GM23338 (cell line): ENCODE measurements at regions not wholly inside any gene's neighbourhood (a gene's known extent, or its start where the extent isn't known, plus 50 kb on each side); places are given as distances from the start of the nearest gene placed in this dataset.

ENCODE experiments used
- ATAC-seq: fragments of 200-7000 bp; cut with Tn5 transposase; 3 replicates; pipeline ENCODE4 v1.9.1; 2020
- DNase-seq: peaks from one replicate; pipeline ENCODE4 v3.0.0-alpha.2; 2015; ENCODE audit warnings: low spot score
- H2AFZ ChIP-seq: fragments of 200-600 bp; sonication (generic); 2 replicates; pipeline ENCODE4 v1.8.0; 2016; ENCODE audit warnings: antibody characterized with exemption, mild to moderate bottlenecking, moderate library complexity
- H3F3A ChIP-seq: fragments of 200-600 bp; sonication (generic); replicated peaks from 2 replicates; pipeline ENCODE4 v1.8.0; 2017; ENCODE audit warnings: antibody characterized with exemption, mixed run types, low read depth
- H3K27ac ChIP-seq: fragments of 200-600 bp; sonication (generic); 2 replicates; pipeline ENCODE4 v1.6.1; 2016; ENCODE audit warnings: low read depth
- H3K27me3 ChIP-seq: fragments of 200-600 bp; sonication (generic); 2 replicates; pipeline ENCODE4 v1.8.0; 2016; ENCODE audit warnings: mild to moderate bottlenecking, mixed run types, moderate library complexity; ENCODE audit not compliant: insufficient read depth
- H3K36me3 ChIP-seq: fragments of 200-600 bp; sonication (generic); 2 replicates; pipeline ENCODE4 v1.8.0; 2016; ENCODE audit warnings: mild to moderate bottlenecking; ENCODE audit not compliant: insufficient read depth
- H3K4me1 ChIP-seq: fragments of 200-600 bp; sonication (generic); 2 replicates; pipeline ENCODE4 v1.8.0; 2016; ENCODE audit warnings: mild to moderate bottlenecking, moderate library complexity; ENCODE audit not compliant: insufficient read depth
- H3K4me2 ChIP-seq: fragments of 200-600 bp; sonication (generic); 2 replicates; pipeline ENCODE4 v1.7.1; 2017; ENCODE audit warnings: mixed run types
- H3K4me3 ChIP-seq: fragments of 200-600 bp; sonication (generic); 2 replicates; pipeline ENCODE4 v1.6.1; 2016; ENCODE audit warnings: mixed run types
- H3K79me2 ChIP-seq: fragments of 200-600 bp; sonication (generic); replicated peaks from 2 replicates; pipeline ENCODE4 v1.8.0; 2017; ENCODE audit warnings: mild to moderate bottlenecking; ENCODE audit not compliant: insufficient read depth
- H3K9me2 ChIP-seq: fragments of 200-600 bp; sonication (generic); 2 replicates; pipeline ENCODE4 v1.8.0; 2017; ENCODE audit not compliant: insufficient read depth
- H4K20me1 ChIP-seq: fragments of 200-600 bp; sonication (generic); replicated peaks from 2 replicates; pipeline ENCODE4 v1.8.0; 2017; ENCODE audit warnings: mild to moderate bottlenecking; ENCODE audit not compliant: insufficient read depth
- H3K27ac Mint-ChIP-seq: 2 replicates; pipeline ENCODE4 v1.8.0; 2020; ENCODE audit warnings: inconsistent platforms, mild to moderate bottlenecking, moderate library complexity, mixed read lengths
- H3K27me3 Mint-ChIP-seq: 3 replicates; pipeline ENCODE4 v1.8.0; 2022; ENCODE audit warnings: low read depth, mild to moderate bottlenecking, moderate library complexity, mixed read lengths, inconsistent platforms; ENCODE audit not compliant: insufficient read depth, poor library complexity
- H3K36me3 Mint-ChIP-seq: 3 replicates; pipeline ENCODE4 v1.8.0; 2021; ENCODE audit warnings: low read depth, mild to moderate bottlenecking, inconsistent platforms, moderate library complexity, mixed read lengths
- H3K4me1 Mint-ChIP-seq: 3 replicates; pipeline ENCODE4 v1.8.0; 2020; ENCODE audit warnings: mild to moderate bottlenecking, inconsistent platforms, mixed read lengths
- H3K4me3 Mint-ChIP-seq: 3 replicates; pipeline ENCODE4 v1.8.0; 2021; ENCODE audit warnings: moderate library complexity, mild to moderate bottlenecking, inconsistent platforms, mixed read lengths
- H3K9me3 Mint-ChIP-seq: 3 replicates; pipeline ENCODE4 v1.8.0; 2020; ENCODE audit warnings: moderate library complexity, mild to moderate bottlenecking, inconsistent platforms, mixed read lengths
- CREB1 ChIP-seq: fragments of 250-450 bp; sonication (Bioruptor Pico); IDR thresholded peaks from 2 replicates; pipeline ENCODE4 v1.5.0; 2020; ENCODE audit warnings: low read depth, mild to moderate bottlenecking, moderate library complexity
- EZH2 ChIP-seq: fragments of 200-600 bp; sonication (generic); IDR thresholded peaks from one replicate; pipeline ENCODE4 v1.8.0; 2017; ENCODE audit warnings: antibody characterized with exemption, mild to moderate bottlenecking, low read depth; ENCODE audit not compliant: unreplicated experiment
- EZH2phosphoT487 ChIP-seq: fragments of 200-600 bp; sonication (generic); IDR thresholded peaks from one replicate; pipeline ENCODE4 v1.8.1; 2018; ENCODE audit warnings: antibody characterized with exemption; ENCODE audit not compliant: unreplicated experiment
- JUNB ChIP-seq: IDR thresholded peaks from one replicate; pipeline ENCODE4 v1.6.1; 2016; ENCODE audit warnings: antibody characterized with exemption; ENCODE audit not compliant: unreplicated experiment
- NANOG ChIP-seq: IDR thresholded peaks from 2 replicates; pipeline ENCODE4 v1.6.1; 2016; ENCODE audit warnings: antibody characterized with exemption, borderline replicate concordance
- POLR2AphosphoS5 ChIP-seq: IDR thresholded peaks from 2 replicates; pipeline ENCODE4 v1.6.1; 2016; ENCODE audit warnings: antibody characterized with exemption, low read depth
- ZNF114 ChIP-seq: fragments of 250-450 bp; sonication (Bioruptor Pico); IDR thresholded peaks from 2 replicates; pipeline ENCODE4 v1.5.0; 2020; ENCODE audit warnings: mild to moderate bottlenecking, moderate library complexity
- ZNF331 ChIP-seq: fragments of 250-450 bp; sonication (Bioruptor Pico); IDR thresholded peaks from 2 replicates; pipeline ENCODE4 v1.5.0; 2020; ENCODE audit warnings: low read depth, mild to moderate bottlenecking, moderate library complexity
- TF ChIP-seq, protein P1 (sequence below), 2 experiments: fragments of 200-600 bp in 1 of 2; sonication (generic) in 1 of 2; conservative IDR thresholded peaks; 2 replicates each; pipeline versions ENCODE4 v1.5.1 to v1.6.1; 2016 to 2017; ENCODE audit warnings: antibody characterized with exemption in 2 of 2, low read depth in 2 of 2, mild to moderate bottlenecking in 2 of 2, moderate library complexity in 1 of 2
- TF ChIP-seq, protein P2 (sequence below): IDR thresholded peaks from 2 replicates; pipeline ENCODE4 v1.6.1; 2016; ENCODE audit warnings: antibody characterized with exemption
- TF ChIP-seq, protein P3 (sequence below): fragments of 250-450 bp; sonication (Bioruptor Pico); IDR thresholded peaks from 2 replicates; pipeline ENCODE4 v1.5.0; 2020; ENCODE audit warnings: mild to moderate bottlenecking, moderate library complexity

- peaks cover 5% of the 10 kb centered on the region for H3K4me1 Mint-ChIP-seq
These were observed 54.8 kb upstream of the NAF1 start for GRCh38 chr4:163221467-163221866.

More at GRCh38 chr4:163221467-163221866, 54.8 kb upstream of the NAF1 start:
- H3K4me2 ChIP-seq: no peak overlapping the region
- ATAC-seq (no peak), DNase-seq (no peak)
- H3K27ac Mint-ChIP-seq: no peak overlapping the region
- TF ChIP-seq, protein P1, sequence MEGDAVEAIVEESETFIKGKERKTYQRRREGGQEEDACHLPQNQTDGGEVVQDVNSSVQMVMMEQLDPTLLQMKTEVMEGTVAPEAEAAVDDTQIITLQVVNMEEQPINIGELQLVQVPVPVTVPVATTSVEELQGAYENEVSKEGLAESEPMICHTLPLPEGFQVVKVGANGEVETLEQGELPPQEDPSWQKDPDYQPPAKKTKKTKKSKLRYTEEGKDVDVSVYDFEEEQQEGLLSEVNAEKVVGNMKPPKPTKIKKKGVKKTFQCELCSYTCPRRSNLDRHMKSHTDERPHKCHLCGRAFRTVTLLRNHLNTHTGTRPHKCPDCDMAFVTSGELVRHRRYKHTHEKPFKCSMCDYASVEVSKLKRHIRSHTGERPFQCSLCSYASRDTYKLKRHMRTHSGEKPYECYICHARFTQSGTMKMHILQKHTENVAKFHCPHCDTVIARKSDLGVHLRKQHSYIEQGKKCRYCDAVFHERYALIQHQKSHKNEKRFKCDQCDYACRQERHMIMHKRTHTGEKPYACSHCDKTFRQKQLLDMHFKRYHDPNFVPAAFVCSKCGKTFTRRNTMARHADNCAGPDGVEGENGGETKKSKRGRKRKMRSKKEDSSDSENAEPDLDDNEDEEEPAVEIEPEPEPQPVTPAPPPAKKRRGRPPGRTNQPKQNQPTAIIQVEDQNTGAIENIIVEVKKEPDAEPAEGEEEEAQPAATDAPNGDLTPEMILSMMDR (conservative IDR thresholded peaks at IDR 0.05; ENCODE audit: low read depth in 2 of 2): no peak
- TF ChIP-seq, protein P2, sequence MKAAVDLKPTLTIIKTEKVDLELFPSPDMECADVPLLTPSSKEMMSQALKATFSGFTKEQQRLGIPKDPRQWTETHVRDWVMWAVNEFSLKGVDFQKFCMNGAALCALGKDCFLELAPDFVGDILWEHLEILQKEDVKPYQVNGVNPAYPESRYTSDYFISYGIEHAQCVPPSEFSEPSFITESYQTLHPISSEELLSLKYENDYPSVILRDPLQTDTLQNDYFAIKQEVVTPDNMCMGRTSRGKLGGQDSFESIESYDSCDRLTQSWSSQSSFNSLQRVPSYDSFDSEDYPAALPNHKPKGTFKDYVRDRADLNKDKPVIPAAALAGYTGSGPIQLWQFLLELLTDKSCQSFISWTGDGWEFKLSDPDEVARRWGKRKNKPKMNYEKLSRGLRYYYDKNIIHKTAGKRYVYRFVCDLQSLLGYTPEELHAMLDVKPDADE: no peak
- TF ChIP-seq ZNF331: no peak
- no peak for TF ChIP-seq POLR2AphosphoS5
- TF ChIP-seq ZNF114: no peak
- TF ChIP-seq CREB1 (CRISPR knock-in tag): no peak
- TF ChIP-seq, protein P3, sequence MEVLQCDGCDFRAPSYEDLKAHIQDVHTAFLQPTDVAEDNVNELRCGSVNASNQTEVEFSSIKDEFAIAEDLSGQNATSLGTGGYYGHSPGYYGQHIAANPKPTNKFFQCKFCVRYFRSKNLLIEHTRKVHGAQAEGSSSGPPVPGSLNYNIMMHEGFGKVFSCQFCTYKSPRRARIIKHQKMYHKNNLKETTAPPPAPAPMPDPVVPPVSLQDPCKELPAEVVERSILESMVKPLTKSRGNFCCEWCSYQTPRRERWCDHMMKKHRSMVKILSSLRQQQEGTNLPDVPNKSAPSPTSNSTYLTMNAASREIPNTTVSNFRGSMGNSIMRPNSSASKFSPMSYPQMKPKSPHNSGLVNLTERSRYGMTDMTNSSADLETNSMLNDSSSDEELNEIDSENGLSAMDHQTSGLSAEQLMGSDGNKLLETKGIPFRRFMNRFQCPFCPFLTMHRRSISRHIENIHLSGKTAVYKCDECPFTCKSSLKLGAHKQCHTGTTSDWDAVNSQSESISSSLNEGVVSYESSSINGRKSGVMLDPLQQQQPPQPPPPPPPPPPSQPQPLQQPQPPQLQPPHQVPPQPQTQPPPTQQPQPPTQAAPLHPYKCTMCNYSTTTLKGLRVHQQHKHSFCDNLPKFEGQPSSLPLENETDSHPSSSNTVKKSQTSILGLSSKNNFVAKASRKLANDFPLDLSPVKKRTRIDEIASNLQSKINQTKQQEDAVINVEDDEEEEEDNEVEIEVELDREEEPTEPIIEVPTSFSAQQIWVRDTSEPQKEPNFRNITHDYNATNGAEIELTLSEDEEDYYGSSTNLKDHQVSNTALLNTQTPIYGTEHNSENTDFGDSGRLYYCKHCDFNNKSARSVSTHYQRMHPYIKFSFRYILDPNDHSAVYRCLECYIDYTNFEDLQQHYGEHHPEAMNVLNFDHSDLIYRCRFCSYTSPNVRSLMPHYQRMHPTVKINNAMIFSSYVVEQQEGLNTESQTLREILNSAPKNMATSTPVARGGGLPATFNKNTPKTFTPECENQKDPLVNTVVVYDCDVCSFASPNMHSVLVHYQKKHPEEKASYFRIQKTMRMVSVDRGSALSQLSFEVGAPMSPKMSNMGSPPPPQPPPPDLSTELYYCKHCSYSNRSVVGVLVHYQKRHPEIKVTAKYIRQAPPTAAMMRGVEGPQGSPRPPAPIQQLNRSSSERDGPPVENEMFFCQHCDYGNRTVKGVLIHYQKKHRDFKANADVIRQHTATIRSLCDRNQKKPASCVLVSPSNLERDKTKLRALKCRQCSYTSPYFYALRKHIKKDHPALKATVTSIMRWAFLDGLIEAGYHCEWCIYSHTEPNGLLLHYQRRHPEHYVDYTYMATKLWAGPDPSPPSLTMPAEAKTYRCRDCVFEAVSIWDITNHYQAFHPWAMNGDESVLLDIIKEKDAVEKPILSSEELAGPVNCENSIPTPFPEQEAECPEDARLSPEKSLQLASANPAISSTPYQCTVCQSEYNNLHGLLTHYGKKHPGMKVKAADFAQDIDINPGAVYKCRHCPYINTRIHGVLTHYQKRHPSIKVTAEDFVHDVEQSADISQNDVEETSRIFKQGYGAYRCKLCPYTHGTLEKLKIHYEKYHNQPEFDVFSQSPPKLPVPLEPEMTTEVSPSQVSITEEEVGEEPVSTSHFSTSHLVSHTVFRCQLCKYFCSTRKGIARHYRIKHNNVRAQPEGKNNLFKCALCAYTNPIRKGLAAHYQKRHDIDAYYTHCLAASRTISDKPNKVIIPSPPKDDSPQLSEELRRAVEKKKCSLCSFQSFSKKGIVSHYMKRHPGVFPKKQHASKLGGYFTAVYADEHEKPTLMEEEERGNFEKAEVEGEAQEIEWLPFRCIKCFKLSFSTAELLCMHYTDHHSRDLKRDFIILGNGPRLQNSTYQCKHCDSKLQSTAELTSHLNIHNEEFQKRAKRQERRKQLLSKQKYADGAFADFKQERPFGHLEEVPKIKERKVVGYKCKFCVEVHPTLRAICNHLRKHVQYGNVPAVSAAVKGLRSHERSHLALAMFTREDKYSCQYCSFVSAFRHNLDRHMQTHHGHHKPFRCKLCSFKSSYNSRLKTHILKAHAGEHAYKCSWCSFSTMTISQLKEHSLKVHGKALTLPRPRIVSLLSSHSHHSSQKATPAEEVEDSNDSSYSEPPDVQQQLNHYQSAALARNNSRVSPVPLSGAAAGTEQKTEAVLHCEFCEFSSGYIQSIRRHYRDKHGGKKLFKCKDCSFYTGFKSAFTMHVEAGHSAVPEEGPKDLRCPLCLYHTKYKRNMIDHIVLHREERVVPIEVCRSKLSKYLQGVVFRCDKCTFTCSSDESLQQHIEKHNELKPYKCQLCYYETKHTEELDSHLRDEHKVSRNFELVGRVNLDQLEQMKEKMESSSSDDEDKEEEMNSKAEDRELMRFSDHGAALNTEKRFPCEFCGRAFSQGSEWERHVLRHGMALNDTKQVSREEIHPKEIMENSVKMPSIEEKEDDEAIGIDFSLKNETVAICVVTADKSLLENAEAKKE (CRISPR knock-in tag): no peak
- no peak for TF ChIP-seq JUNB
- TF ChIP-seq NANOG: no peak
- TF ChIP-seq EZH2phosphoT487: no peak
- TF ChIP-seq EZH2: no peak
- no peak overlapping the region for H3K4me3 ChIP-seq
- H3K4me3 Mint-ChIP-seq: no peak overlapping the region
- no peaks in the 10 kb centered on the region for H3K79me2 ChIP-seq
- H3K36me3 Mint-ChIP-seq: no peaks in the 10 kb centered on the region
- H3F3A ChIP-seq: no peaks in the 10 kb centered on the region
- no peaks in the 10 kb centered on the region for H3K9me3 Mint-ChIP-seq
- no peaks in the 10 kb centered on the region for H4K20me1 ChIP-seq
- H3K27me3 ChIP-seq: no peaks in the 10 kb centered on the region
- H3K9me2 ChIP-seq: peaks cover under 1% of the 10 kb centered on the region
- no peaks in the 10 kb centered on the region for H3K36me3 ChIP-seq
- no peaks in the 10 kb centered on the region for H3K4me1 ChIP-seq
- no peak overlapping the region for H3K27ac ChIP-seq
- peaks cover 2% of the 10 kb centered on the region for H3K27me3 Mint-ChIP-seq
- H2AFZ ChIP-seq: no peak overlapping the region
